Aorta (tissue), 5 donors: ENCODE measurements at regions not wholly inside any gene's neighbourhood (a gene's known extent, or its start where the extent isn't known, plus 50 kb on each side); places are given as distances from the start of the nearest gene placed in this dataset.
"Not testable (repeated sequence)": the region's sequence is repeated elsewhere in the genome, so short reads cannot be mapped to it uniquely, and the experiment has no call there.

ENCODE experiments used
- ATAC-seq: fragments of 200-7000 bp; cut with Tn5 transposase; one replicate; pipeline ENCODE4 v1.9.1; 2022; ENCODE audit warnings: moderate library complexity; ENCODE audit not compliant: low FRiP score
- DNase-seq, 2 donors: peaks; one replicate each; pipeline ENCODE4 v3.0.0-alpha.2; 2020
- H3K27ac ChIP-seq, 2 donors: one replicate each; pipeline ENCODE4 v1.5.1; 2013; ENCODE audit warnings: low read length in 2 of 2, mild to moderate bottlenecking in 2 of 2, moderate library complexity in 2 of 2, control low read depth in 1 of 2, inconsistent platforms in 1 of 2, low read depth in 1 of 2
- H3K27me3 ChIP-seq, 2 donors: one replicate each; pipeline ENCODE4 v1.6.1; 2013; ENCODE audit warnings: control low read depth in 1 of 2, low read length in 1 of 2, mild to moderate bottlenecking in 1 of 2, moderate library complexity in 1 of 2; ENCODE audit not compliant: insufficient read depth in 2 of 2, control insufficient read depth in 1 of 2
- H3K36me3 ChIP-seq, 2 donors: one replicate each; pipeline ENCODE4 v1.6.1; 2013; ENCODE audit warnings: control low read depth in 1 of 2, low read length in 1 of 2, mild to moderate bottlenecking in 1 of 2; ENCODE audit not compliant: insufficient read depth in 2 of 2, control insufficient read depth in 1 of 2
- H3K4me1 ChIP-seq, 2 donors: one replicate each; pipeline ENCODE4 v1.6.1; 2013; ENCODE audit warnings: low read length in 2 of 2, control low read depth in 1 of 2, mild to moderate bottlenecking in 1 of 2, moderate library complexity in 1 of 2; ENCODE audit not compliant: insufficient read depth in 2 of 2, control insufficient read depth in 1 of 2
- H3K4me3 ChIP-seq, 2 donors: one replicate each; pipeline ENCODE4 v1.5.1; 2013; ENCODE audit warnings: low read length in 2 of 2, control low read depth in 1 of 2, mild to moderate bottlenecking in 1 of 2
- H3K9me3 ChIP-seq: one replicate; pipeline ENCODE4 v1.6.1; 2013; ENCODE audit warnings: mild to moderate bottlenecking, low read length; ENCODE audit not compliant: control insufficient read depth
- WGBS, 2 donors: extraction: QIAGEN DNeasy Blood & Tissue Kit; methylation state at CpG; one replicate each; pipeline ENCODE4 v1.1.7; 2013; 5-methylcytosine and 5-hydroxymethylcytosine counted together
- intact Hi-C, 2 donors: fragments of 100-400 bp; cut with DNase I; formaldehyde crosslinking; loops; one replicate each; pipeline versions ENCODE4 v1.14.2 to v1.15.0; 2022
- donor health status: healthy with polysubstance abuse.
- donor health status: Bipolar disorder and iron deficiency.
- donor health status: DM: no; HTN: no; CAD: no.
- donor health status: DM: no; HTN: no; CAD: no.
- donor health status: DM: yes; HTN: yes; CAD: no.

- Histone ChIP-seq H3K27me3 (no peaks in the 10 kb centered on the region), H3K4me1 (no peaks in the 10 kb centered on the region), H3K4me3 (no peak overlapping the region), H3K36me3 (no peaks in the 10 kb centered on the region), H3K27ac (no peak overlapping the region), H3K9me3 (no peaks in the 10 kb centered on the region)
- WGBS, 2 donors = 68 to 74% methylated on average over 2 of the region's 2 CpGs
- intact Hi-C loops = no loop called here
- DNase-seq (no peak), ATAC-seq (no peak)
These were observed 643.7 kb downstream of the EPM2A start for GRCh38 chr6:145091586-145092142.

GRCh38 chr6:145092554-145092953 lies 642.8 kb downstream of the EPM2A start:
- no peaks in the 10 kb centered on the region for H3K36me3 ChIP-seq
- H3K27me3 ChIP-seq = no peaks in the 10 kb centered on the region
- DNase-seq (no peak), ATAC-seq (no peak)
- H3K27ac ChIP-seq = no peak overlapping the region
- no peaks in the 10 kb centered on the region for H3K4me1 ChIP-seq
- intact Hi-C loops = no loop called here
- H3K4me3 ChIP-seq = no peak overlapping the region
- 62 to 66% methylated on average over 4 of the region's 4 CpGs for WGBS, 2 donors
- H3K9me3 ChIP-seq = peaks cover 3% of the 10 kb centered on the region

- WGBS, 2 donors = 78 to 82% methylated on average over 2 of the region's 2 CpGs
- Histone ChIP-seq H3K27ac (no peak overlapping the region), H3K9me3 (peaks cover 3% of the 10 kb centered on the region), H3K4me3 (no peak overlapping the region), H3K4me1 (no peaks in the 10 kb centered on the region), H3K27me3 (no peaks in the 10 kb centered on the region), H3K36me3 (no peaks in the 10 kb centered on the region)
- no peak for DNase-seq
- intact Hi-C loops = no loop called here
- no peak for ATAC-seq
These were observed 642.1 kb downstream of the EPM2A start for GRCh38 chr6:145093226-145093625.

GRCh38 chr6:145096846-145097245 lies 638.5 kb downstream of the EPM2A start:
- 82 to 88% methylated on average over 1 of the region's 1 CpG for WGBS, 2 donors
- no peak for ATAC-seq

GRCh38 chr6:145098127-145098526 lies 637.2 kb downstream of the EPM2A start:
- H3K9me3 ChIP-seq, H3K36me3 ChIP-seq, ATAC-seq, H3K4me1 ChIP-seq, H3K4me3 ChIP-seq, DNase-seq, intact Hi-C loops, H3K27ac ChIP-seq, H3K27me3 ChIP-seq: not testable (repeated sequence)
- 69 to 75% methylated on average over 6 of the region's 6 CpGs for WGBS, 2 donors

More at GRCh38 chr6:145096846-145097245, 638.5 kb downstream of the EPM2A start:
- Histone ChIP-seq H3K4me3 (no peak overlapping the region), H3K9me3 (peaks cover 4% of the 10 kb centered on the region), H3K27ac (no peak overlapping the region), H3K4me1 (no peaks in the 10 kb centered on the region), H3K36me3 (no peaks in the 10 kb centered on the region), H3K27me3 (no peaks in the 10 kb centered on the region)
- intact Hi-C loops = no loop called here
- no peak for DNase-seq

- no peak for ATAC-seq
These were observed 635.6 kb downstream of the EPM2A start for GRCh38 chr6:145099713-145100112.

GRCh38 chr6:145110109-145110508 lies 625.2 kb downstream of the EPM2A start:
- Histone ChIP-seq H3K4me3 (no peak overlapping the region), H3K36me3 (no peaks in the 10 kb centered on the region), H3K4me1 (no peaks in the 10 kb centered on the region), H3K9me3 (peaks cover 2% of the 10 kb centered on the region), H3K27me3 (no peaks in the 10 kb centered on the region), H3K27ac (no peak overlapping the region)
- no peak for DNase-seq
- no peak for ATAC-seq
- intact Hi-C loops = no loop called here
- 67 to 78% methylated on average over 1 of the region's 1 CpG for WGBS, 2 donors

More at GRCh38 chr6:145099713-145100112, 635.6 kb downstream of the EPM2A start:
- no peaks in the 10 kb centered on the region for H3K36me3 ChIP-seq
- no peaks in the 10 kb centered on the region for H3K4me1 ChIP-seq
- intact Hi-C loops = no loop called here
- no peak overlapping the region for H3K4me3 ChIP-seq
- WGBS, 2 donors = 87 to 97% methylated on average over 1 of the region's 1 CpG
- H3K27me3 ChIP-seq = no peaks in the 10 kb centered on the region
- H3K27ac ChIP-seq = no peak overlapping the region
- peaks cover 4% of the 10 kb centered on the region for H3K9me3 ChIP-seq
- no peak for DNase-seq

- DNase-seq, H3K4me1 ChIP-seq, H3K27ac ChIP-seq, H3K4me3 ChIP-seq, H3K36me3 ChIP-seq, H3K27me3 ChIP-seq, ATAC-seq, H3K9me3 ChIP-seq, intact Hi-C loops: not testable (repeated sequence)
- 95 to 97% methylated on average over 2 of the region's 2 CpGs for WGBS, 2 donors
These were observed 623.9 kb downstream of the EPM2A start for GRCh38 chr6:145111407-145111806.

- no peaks in the 10 kb centered on the region for H3K27me3 ChIP-seq
- H3K9me3 ChIP-seq = peaks cover 2% of the 10 kb centered on the region
- no peak overlapping the region for H3K27ac ChIP-seq
- no peaks in the 10 kb centered on the region for H3K36me3 ChIP-seq
- no peaks in the 10 kb centered on the region for H3K4me1 ChIP-seq
- WGBS, 2 donors = 89 to 90% methylated on average over 7 of the region's 7 CpGs
- intact Hi-C loops = no loop called here
- no peak overlapping the region for H3K4me3 ChIP-seq
- ATAC-seq = no peak
- DNase-seq = no peak
These were observed 622.6 kb downstream of the EPM2A start for GRCh38 chr6:145112711-145113148.
